ENCODE measurements at regions not wholly inside any gene's neighbourhood (a gene's known extent, or its start where the extent isn't known, plus 50 kb on each side); places are given as distances from the start of the nearest gene placed in this dataset.

- no peak overlapping the region for H3K4me3 ChIP-seq (ENCODE audit: low read depth, low read length)
- no peak for DNase-seq (ENCODE audit: low read depth, low spot score)
- POLR2A ChIA-PET, result no interaction called here
- CTCF ChIA-PET, result no interaction called here
- no peak for TF ChIP-seq CTCF (IDR thresholded peaks at IDR 0.05; ENCODE audit: insufficient read depth, low read length, missing control alignments)
Observed at GRCh38 chr4:72951628-72952027, 117.9 kb downstream of the COX18 start.

- no peak overlapping the region for H3K4me3 ChIP-seq (ENCODE audit: low read depth, low read length)
- CTCF ChIA-PET, result no interaction called here
- DNase-seq (ENCODE audit: low read depth, low spot score), result no peak
- POLR2A ChIA-PET, result no interaction called here
- TF ChIP-seq CTCF (IDR thresholded peaks at IDR 0.05; ENCODE audit: insufficient read depth, low read length, missing control alignments), result no peak
Observed at GRCh38 chr4:72951147-72951546, 118.4 kb downstream of the COX18 start.

GRCh38 chr4:72948080-72948479, 121.4 kb downstream of the COX18 start:
- ChIA-PET CTCF (no interaction called here), POLR2A (no interaction called here)
- no peak overlapping the region for H3K4me3 ChIP-seq (ENCODE audit: low read depth, low read length)
- no peak for TF ChIP-seq CTCF (IDR thresholded peaks at IDR 0.05; ENCODE audit: insufficient read depth, low read length, missing control alignments)
- DNase-seq (ENCODE audit: low read depth, low spot score), result no peak

GRCh38 chr4:72945719-72946336, 123.7 kb downstream of the COX18 start:
- no peak for TF ChIP-seq CTCF (IDR thresholded peaks at IDR 0.05; ENCODE audit: insufficient read depth, low read length, missing control alignments)
- DNase-seq (ENCODE audit: low read depth, low spot score), result no peak
- ChIA-PET CTCF (no interaction called here), POLR2A (no interaction called here)
- H3K4me3 ChIP-seq (ENCODE audit: low read depth, low read length), result no peak overlapping the region

GRCh38 chr4:72942565-72942964, 127.0 kb downstream of the COX18 start:
- ChIA-PET POLR2A (no interaction called here), CTCF (no interaction called here)
- H3K4me3 ChIP-seq (ENCODE audit: low read depth, low read length), result no peak overlapping the region
- no peak for TF ChIP-seq CTCF (IDR thresholded peaks at IDR 0.05; ENCODE audit: insufficient read depth, low read length, missing control alignments)
- DNase-seq (ENCODE audit: low read depth, low spot score), result no peak

GRCh38 chr4:72938516-72938915, 131.0 kb downstream of the COX18 start:
- ChIA-PET POLR2A (no interaction called here), CTCF (no interaction called here)
- TF ChIP-seq CTCF (IDR thresholded peaks at IDR 0.05; ENCODE audit: insufficient read depth, low read length, missing control alignments), result no peak
- DNase-seq (ENCODE audit: low read depth, low spot score), result no peak
- H3K4me3 ChIP-seq (ENCODE audit: low read depth, low read length), result no peak overlapping the region

Measured in AG04449 (cell line).